ENCODE measurements at regions not wholly inside any gene's neighbourhood (a gene's known extent, or its start where the extent isn't known, plus 50 kb on each side); places are given as distances from the start of the nearest gene placed in this dataset.

- TF ChIP-seq POLR2AphosphoS5 (IDR thresholded peaks at IDR 0.05; ENCODE audit: insufficient read depth, low read depth, low read length) (no peak), CTCF (IDR thresholded peaks at IDR 0.05; ENCODE audit: extremely low read depth in 1 of 2, insufficient read depth in 1 of 2, low read depth in 1 of 2, low read length in 2 of 2) (no peak), POLR2A (IDR thresholded peaks at IDR 0.05; ENCODE audit: low read depth, low read length) (no peak), EZH2 (IDR thresholded peaks at IDR 0.05; ENCODE audit: borderline replicate concordance, low read depth, low read length, severe bottlenecking) (no peak), MYC (IDR thresholded peaks at IDR 0.05; ENCODE audit: low read depth, low read length) (no peak), JUN (IDR thresholded peaks at IDR 0.05; ENCODE audit: borderline replicate concordance, insufficient read depth, insufficient read length, low read depth) (no peak), MAX (IDR thresholded peaks at IDR 0.05; ENCODE audit: insufficient read depth, insufficient read length) (no peak), FOS (IDR thresholded peaks at IDR 0.05; ENCODE audit: borderline replicate concordance, insufficient read depth, low read length) (no peak), GATA2 (IDR thresholded peaks at IDR 0.05; ENCODE audit: insufficient read depth, insufficient read length, low read depth, low read length) (no peak)
Measured at GRCh38 chr3:186471771-186472170, 72.4 kb downstream of the CRYGS start.
